IMR-90 (cell line): ENCODE measurements at regions not wholly inside any gene's neighbourhood (a gene's known extent, or its start where the extent isn't known, plus 50 kb on each side); places are given as distances from the start of the nearest gene placed in this dataset.

Experiments
- ATAC-seq: fragments of 200-7000 bp; cut with Tn5 transposase; 2 replicates; pipeline ENCODE4 v1.9.1; 2020; ENCODE audit warnings: low read depth, mild to moderate bottlenecking, moderate library complexity
- BruUV-seq: library from RNA; stranded (reverse); fragments of 400-500 nt; replicated peaks from 2 replicates; lab custom pipeline; 2021; lab: Mats Ljungman, UMichigan
- CTCF ChIA-PET: fragments of 300-600 bp; formaldehyde crosslinking; extraction: SDS; loops from one replicate; lab custom pipeline; 2021; ENCODE audit warnings: antibody characterized with exemption; lab: Yijun Ruan, JAX
- POLR2A ChIA-PET: fragments of 300-600 bp; sonication (Branson Sonifier 250); formaldehyde crosslinking; loops from one replicate; lab custom pipeline; 2022; ENCODE audit warnings: antibody characterized with exemption; ENCODE audit not compliant: unreplicated experiment; lab: Charles Lee
- DNase-seq: peaks from one replicate; pipeline ENCODE4 v3.0.0; 2013
- H2AFZ ChIP-seq: replicated peaks from 2 replicates; pipeline ENCODE3; 2013; ENCODE audit warnings: low read length, mild to moderate bottlenecking; ENCODE audit not compliant: poor library complexity
- H2AK5ac ChIP-seq: 2 replicates; pipeline ENCODE4 v1.6.1; 2013; ENCODE audit warnings: low read depth, low read length, inconsistent platforms
- H2AK9ac ChIP-seq: replicated peaks from 2 replicates; pipeline ENCODE3; 2013; ENCODE audit warnings: mild to moderate bottlenecking, low read depth, low read length, moderate library complexity; ENCODE audit not compliant: poor library complexity
- H2BK120ac ChIP-seq: 2 replicates; pipeline ENCODE4 v1.6.1; 2013; ENCODE audit warnings: low read depth, low read length, inconsistent platforms
- H2BK15ac ChIP-seq: 3 replicates; pipeline ENCODE4 v1.6.1; 2013; ENCODE audit warnings: low read depth, low read length, inconsistent platforms
- H2BK20ac ChIP-seq: 2 replicates; pipeline ENCODE4 v1.6.1; 2013; ENCODE audit warnings: low read depth, mild to moderate bottlenecking, inconsistent platforms, low read length, moderate library complexity
- H2BK5ac ChIP-seq: 2 replicates; pipeline ENCODE4 v1.6.1; 2013; ENCODE audit warnings: mild to moderate bottlenecking, low read depth, low read length, inconsistent platforms; ENCODE audit not compliant: poor library complexity, severe bottlenecking
- H3K14ac ChIP-seq: replicated peaks from 2 replicates; pipeline ENCODE4 v1.6.1; 2013; ENCODE audit warnings: low read depth, low read length, inconsistent platforms
- H3K18ac ChIP-seq: 2 replicates; pipeline ENCODE4 v1.6.1; 2013; ENCODE audit warnings: low read depth, low read length, control low read depth
- H3K23ac ChIP-seq: 2 replicates; pipeline ENCODE4 v1.6.1; 2013; ENCODE audit warnings: low read depth, low read length, inconsistent platforms
- H3K27ac ChIP-seq: 2 replicates; pipeline ENCODE4 v1.5.1; 2013; ENCODE audit warnings: mild to moderate bottlenecking, control low read depth, low read length; ENCODE audit not compliant: insufficient read depth
- H3K27me3 ChIP-seq: 2 replicates; pipeline ENCODE4 v1.6.1; 2013; ENCODE audit warnings: low read length; ENCODE audit not compliant: control insufficient read depth, insufficient read depth
- H3K36me3 ChIP-seq: 2 replicates; pipeline ENCODE4 v1.6.1; 2013; ENCODE audit warnings: low read length, mixed read lengths; ENCODE audit not compliant: control insufficient read depth, insufficient read depth
- H3K4ac ChIP-seq: 2 replicates; pipeline ENCODE4 v1.6.1; 2013; ENCODE audit warnings: low read depth, low read length, inconsistent platforms
- H3K4me1 ChIP-seq: 2 replicates; pipeline ENCODE4 v1.6.1; 2013; ENCODE audit warnings: low read length, mixed read lengths; ENCODE audit not compliant: control insufficient read depth, insufficient read depth
- H3K4me2 ChIP-seq: 2 replicates; pipeline ENCODE4 v1.6.1; 2013; ENCODE audit warnings: low read depth, mild to moderate bottlenecking, control low read depth, low read length, moderate library complexity
- H3K4me3 ChIP-seq: 2 replicates; pipeline ENCODE4 v1.5.1; 2013; ENCODE audit warnings: low read depth, mild to moderate bottlenecking, control low read depth, low read length, moderate library complexity; ENCODE audit not compliant: insufficient read depth
- H3K56ac ChIP-seq: 2 replicates; pipeline ENCODE4 v1.6.1; 2013; ENCODE audit warnings: low read length, inconsistent platforms; ENCODE audit not compliant: insufficient read depth; ENCODE audit errors: extremely low read depth
- H3K79me1 ChIP-seq, 2 experiments: 2 replicates each; pipeline ENCODE4 v1.6.1; 2013; ENCODE audit warnings: low read length in 2 of 2, inconsistent platforms in 1 of 2, low read depth in 1 of 2
- H3K9ac ChIP-seq: 2 replicates; pipeline ENCODE4 v1.6.1; 2013; ENCODE audit warnings: low read depth, low read length, control low read depth
- H3K9me1 ChIP-seq: 2 replicates; pipeline ENCODE4 v1.6.1; 2013; ENCODE audit warnings: low read length, inconsistent platforms; ENCODE audit not compliant: insufficient read depth
- H3K9me3 ChIP-seq: 2 replicates; pipeline ENCODE4 v1.6.1; 2013; ENCODE audit warnings: low read length; ENCODE audit not compliant: control insufficient read depth, insufficient read depth
- H4K20me1 ChIP-seq: 2 replicates; pipeline ENCODE4 v1.6.1; 2013; ENCODE audit warnings: low read length, inconsistent platforms; ENCODE audit not compliant: insufficient read depth
- H4K5ac ChIP-seq: 2 replicates; pipeline ENCODE4 v1.6.1; 2013; ENCODE audit warnings: mild to moderate bottlenecking, low read depth, low read length, control low read depth
- H4K8ac ChIP-seq, 2 experiments: 2 replicates each; pipeline ENCODE4 v1.6.1; 2013; ENCODE audit warnings: low read depth in 2 of 2, low read length in 2 of 2, control low read depth in 1 of 2, inconsistent platforms in 1 of 2
- H4K91ac ChIP-seq: 2 replicates; pipeline ENCODE4 v1.6.1; 2013; ENCODE audit warnings: low read depth, low read length, inconsistent platforms; ENCODE audit not compliant: insufficient read depth
- BHLHE40 ChIP-seq: fragments of 150-350 bp; IDR thresholded peaks from 2 replicates; pipeline ENCODE4 v1.6.1; 2016; ENCODE audit warnings: mild to moderate bottlenecking, low read depth, low read length
- CEBPB ChIP-seq: IDR thresholded peaks from 2 replicates; pipeline ENCODE4 v1.6.1; 2012; ENCODE audit warnings: low read depth, low read length, improper control_type of control experiment
- CHD1 ChIP-seq: IDR thresholded peaks from 2 replicates; pipeline ENCODE4 v1.6.1; 2012; ENCODE audit warnings: low read depth, low read length, improper control_type of control experiment
- CTCF ChIP-seq: conservative IDR thresholded peaks from 2 replicates; pipeline ENCODE4 v1.5.1; 2012; ENCODE audit warnings: mild to moderate bottlenecking, low read depth, low read length, improper control_type of control experiment
- ELK1 ChIP-seq: fragments of 150-350 bp; IDR thresholded peaks from 2 replicates; pipeline ENCODE4 v1.6.1; 2016; ENCODE audit warnings: low read depth, mild to moderate bottlenecking, low read length, moderate library complexity, borderline replicate concordance
- FOS ChIP-seq: fragments of 150-350 bp; IDR thresholded peaks from 2 replicates; pipeline ENCODE4 v1.6.1; 2016; ENCODE audit warnings: low read depth, low read length
- MAFK ChIP-seq: IDR thresholded peaks from 2 replicates; pipeline ENCODE4 v1.6.1; 2012; ENCODE audit warnings: low read depth, low read length, improper control_type of control experiment
- MAZ ChIP-seq: IDR thresholded peaks from 2 replicates; pipeline ENCODE4 v1.6.1; 2012; ENCODE audit warnings: low read depth, mild to moderate bottlenecking, low read length, improper control_type of control experiment, moderate library complexity, borderline replicate concordance
- MXI1 ChIP-seq: IDR thresholded peaks from 2 replicates; pipeline ENCODE4 v1.6.1; 2012; ENCODE audit warnings: low read depth, mild to moderate bottlenecking, low read length, moderate library complexity, borderline replicate concordance
- NFE2L2 ChIP-seq: fragments of 150-350 bp; IDR thresholded peaks from 2 replicates; pipeline ENCODE4 v1.6.1; 2016; ENCODE audit warnings: low read depth, mild to moderate bottlenecking, low read length
- POLR2A ChIP-seq: IDR thresholded peaks from 2 replicates; pipeline ENCODE4 v1.6.1; 2012; ENCODE audit warnings: mild to moderate bottlenecking, low read depth, low read length
- RAD21 ChIP-seq: IDR thresholded peaks from 2 replicates; pipeline ENCODE4 v1.6.1; 2012; ENCODE audit warnings: low read length, improper control_type of control experiment
- RFX5 ChIP-seq: IDR thresholded peaks from 2 replicates; pipeline ENCODE4 v1.8.0; 2012; ENCODE audit warnings: low read depth, mild to moderate bottlenecking, low read length, moderate library complexity
- SMC3 ChIP-seq: fragments of 150-350 bp; IDR thresholded peaks from 2 replicates; pipeline ENCODE4 v1.6.1; 2016; ENCODE audit warnings: low read depth, mild to moderate bottlenecking, antibody characterized with exemption, low read length, moderate library complexity
- WGBS, 2 experiments: methylation state at CpG; one replicate each; pipeline versions ENCODE4 v1.1.5 to v1.1.7; 2013; ENCODE audit warnings: missing lambda C conversion rate in 2 of 2; ENCODE audit not compliant: insufficient read length in 1 of 2; ENCODE audit errors: extremely low coverage in 2 of 2; 5-methylcytosine and 5-hydroxymethylcytosine counted together
- dilution Hi-C: fragments of 300-500 bp; cut with HindIII; formaldehyde crosslinking; loops from one replicate; pipeline ENCODE4 v1.14.3; 2018; ENCODE audit warnings: low sequenced_read_pairs; ENCODE audit not compliant: unreplicated experiment
- in situ Hi-C: fragments of 300-500 bp; cut with MboI; formaldehyde crosslinking; loops from 3 replicates; pipeline ENCODE4 v1.14.3; 2019; ENCODE audit warnings: low sequenced_read_pairs, inconsistent platforms, mixed read lengths
- intact Hi-C: fragments of 100-400 bp; cut with micrococcal nuclease; formaldehyde crosslinking; loops from 2 replicates; pipeline ENCODE4 v1.10.0; 2022

- Histone ChIP-seq H2BK20ac (no peak overlapping the region), H3K4me3 (no peak overlapping the region), H3K23ac (no peak overlapping the region), H4K5ac (no peak overlapping the region), H4K91ac (no peak overlapping the region), H3K18ac (no peak overlapping the region), H4K8ac (no peak overlapping the region), H3K9me3 (no peaks in the 10 kb centered on the region), H3K27ac (no peak overlapping the region), H3K4me1 (no peaks in the 10 kb centered on the region), H3K36me3 (no peaks in the 10 kb centered on the region), H3K9ac (no peak overlapping the region), H3K14ac (no peak overlapping the region), H3K79me1 (no peaks in the 10 kb centered on the region), H2AK9ac (no peak overlapping the region), H3K56ac (no peak overlapping the region), H2AFZ (no peak overlapping the region), H2BK15ac (no peak overlapping the region), H3K27me3 (no peaks in the 10 kb centered on the region), H2AK5ac (no peak overlapping the region), H4K20me1 (no peaks in the 10 kb centered on the region), H3K4ac (no peak overlapping the region), H3K9me1 (no peaks in the 10 kb centered on the region), H3K4me2 (no peak overlapping the region), H2BK5ac (no peak overlapping the region), H2BK120ac (no peak overlapping the region)
- intact Hi-C loops (no loop called here), in situ Hi-C loops (no loop called here), dilution Hi-C loops (no loop called here)
- DNase-seq (no peak), ATAC-seq (no peak)
- BruUV-seq = no TSS peak
- no peak for TF ChIP-seq NFE2L2
- no peak for TF ChIP-seq RAD21
- no peak for TF ChIP-seq FOS
- no peak for TF ChIP-seq CHD1
- no peak for TF ChIP-seq CTCF
- no peak for TF ChIP-seq SMC3
- no peak for TF ChIP-seq CEBPB
- no peak for TF ChIP-seq RFX5
- no peak for TF ChIP-seq MAFK
- TF ChIP-seq MXI1 = no peak
- no peak for TF ChIP-seq POLR2A
- no peak for TF ChIP-seq BHLHE40
- TF ChIP-seq ELK1 = no peak
- no peak for TF ChIP-seq MAZ
- POLR2A ChIA-PET = no interaction called here
- CTCF ChIA-PET = no interaction called here
- no CpG with 5 or more reads among the region's 3 CpGs for WGBS, 2 experiments
Measured at GRCh38 chr2:167794554-167795255, 452.7 kb downstream of the STK39 start.
